Natural killer cell (primary cell): ENCODE measurements at regions not wholly inside any gene's neighbourhood (a gene's known extent, or its start where the extent isn't known, plus 50 kb on each side); places are given as distances from the start of the nearest gene placed in this dataset.

Source experiments
- ATAC-seq, 3 donors: fragments of 150-1000 bp in 2 of 3; fragments of 200-7000 bp in 1 of 3; cut with Tn5 transposase; 1 replicate in 1 of 3; 2 replicates in 2 of 3; pipeline ENCODE4 v1.10.0; 2021; ENCODE audit warnings: mild to moderate bottlenecking in 2 of 3, moderate library complexity in 2 of 3
- DNase-seq, 2 donors: peaks; one replicate each; pipeline versions ENCODE4 v3.0.0 to v3.0.0-alpha.2; 2013 to 2021; ENCODE audit warnings: mixed read lengths in 1 of 2
- H3K27ac ChIP-seq: one replicate; pipeline ENCODE4 v1.5.1; 2013; ENCODE audit warnings: mild to moderate bottlenecking, low read length
- H3K27me3 ChIP-seq: one replicate; pipeline ENCODE4 v1.6.1; 2013; ENCODE audit warnings: low read length; ENCODE audit not compliant: control insufficient read depth, insufficient read depth
- H3K36me3 ChIP-seq: one replicate; pipeline ENCODE4 v1.6.1; 2013; ENCODE audit warnings: low read length; ENCODE audit not compliant: control insufficient read depth, insufficient read depth
- H3K4me1 ChIP-seq: one replicate; pipeline ENCODE4 v1.6.1; 2013; ENCODE audit warnings: low read length; ENCODE audit not compliant: control insufficient read depth, insufficient read depth
- H3K4me3 ChIP-seq: one replicate; pipeline ENCODE4 v1.5.1; 2013; ENCODE audit warnings: low read length
- H3K9me3 ChIP-seq: one replicate; pipeline ENCODE4 v1.6.1; 2013; ENCODE audit warnings: low read length; ENCODE audit not compliant: control insufficient read depth, insufficient read depth
- H3K27ac Mint-ChIP-seq, 2 donors: one replicate each; pipeline ENCODE4 v1.8.0; 2022; ENCODE audit warnings: mild to moderate bottlenecking in 2 of 2, mixed read lengths in 2 of 2, moderate library complexity in 1 of 2
- H3K27me3 Mint-ChIP-seq, 2 donors: one replicate each; pipeline ENCODE4 v1.8.0; 2022; ENCODE audit warnings: low read depth in 2 of 2, mixed read lengths in 2 of 2
- H3K36me3 Mint-ChIP-seq: one replicate; pipeline ENCODE4 v1.8.0; 2022; ENCODE audit warnings: mixed read lengths
- H3K4me1 Mint-ChIP-seq, 2 donors: one replicate each; pipeline ENCODE4 v1.8.0; 2022; ENCODE audit warnings: mixed read lengths in 2 of 2
- H3K4me3 Mint-ChIP-seq: one replicate; pipeline ENCODE4 v1.8.0; 2022; ENCODE audit warnings: mild to moderate bottlenecking, moderate library complexity, mixed read lengths
- H3K9me3 Mint-ChIP-seq, 2 donors: one replicate each; pipeline ENCODE4 v1.8.0; 2022; ENCODE audit warnings: mixed read lengths in 2 of 2
- CTCF ChIP-seq: fragments of 200-600 bp; IDR thresholded peaks from one replicate; pipeline ENCODE4 v1.8.0; 2022; ENCODE audit warnings: antibody characterized with exemption
- WGBS: methylation state at CpG from one replicate; pipeline ENCODE4 v1.1.7; 2013; ENCODE audit warnings: missing lambda C conversion rate; ENCODE audit not compliant: insufficient coverage; 5-methylcytosine and 5-hydroxymethylcytosine counted together
- intact Hi-C: fragments of 100-400 bp; cut with micrococcal nuclease; formaldehyde crosslinking; loops from one replicate; pipeline ENCODE4 v1.14.2; 2022

GRCh38 chr12:107311682-107312081 is 218.3 kb upstream of the CRY1 start:
- 35% methylated on average over 4 of the region's 5 CpGs for WGBS
- no peak overlapping the region for H3K4me3 ChIP-seq
- H3K9me3 ChIP-seq: no peaks in the 10 kb centered on the region
- Mint-ChIP-seq H3K9me3 (no peaks in the 10 kb centered on the region), H3K36me3 (no peaks in the 10 kb centered on the region), H3K27me3 (peaks cover 5 to 10% of the 10 kb centered on the region in 2 donors), H3K27ac (no peak overlapping the region), H3K4me1 (peaks cover 16 to 22% of the 10 kb centered on the region in 2 donors), H3K4me3 (no peak overlapping the region)
- ATAC-seq: no peak
- no peak overlapping the region for H3K27ac ChIP-seq
- H3K4me1 ChIP-seq: peaks cover 11% of the 10 kb centered on the region
- no peaks in the 10 kb centered on the region for H3K36me3 ChIP-seq
- peaks cover 3% of the 10 kb centered on the region for H3K27me3 ChIP-seq
- DNase-seq: no peak
- TF ChIP-seq CTCF: no peak
- intact Hi-C loops: no loop called here

GRCh38 chr12:107317751-107318555 is 224.6 kb upstream of the CRY1 start:
- Histone ChIP-seq H3K27me3 (peaks cover 6% of the 10 kb centered on the region), H3K4me3 (peak overlapping the region; percentile 35), H3K4me1 (peaks cover 43% of the 10 kb centered on the region), H3K27ac (no peak overlapping the region), H3K9me3 (no peaks in the 10 kb centered on the region), H3K36me3 (no peaks in the 10 kb centered on the region)
- WGBS: 5% methylated on average over 57 of the region's 58 CpGs
- Mint-ChIP-seq H3K9me3 (no peaks in the 10 kb centered on the region), H3K36me3 (no peaks in the 10 kb centered on the region), H3K4me1 (peaks cover 36 to 42% of the 10 kb centered on the region in 2 donors), H3K4me3 (peak overlapping the region; percentile 89), H3K27ac (peak overlapping the region; percentile 76 to 81), H3K27me3 (peaks cover 0 to 10% of the 10 kb centered on the region in 2 donors)
- ATAC-seq (peak; percentile 81 to 93 (median 81)), DNase-seq (peak; percentile 77 to 92)
- peak; percentile 19 for TF ChIP-seq CTCF
- intact Hi-C loops: loop anchor here (2.0 to 5.0 kb wide), 3 partner anchors 85 to 361 kb away; partner anchors contain the start of gene TMEM263

GRCh38 chr12:107318556-107318805 is 225.1 kb upstream of the CRY1 start:
- Mint-ChIP-seq H3K36me3 (no peaks in the 10 kb centered on the region), H3K4me3 (peak overlapping the region; percentile 89), H3K27ac (peak overlapping the region in 1 of 2 donors; percentile 81), H3K4me1 (peaks cover 37 to 47% of the 10 kb centered on the region in 2 donors), H3K27me3 (peaks cover 0 to 6% of the 10 kb centered on the region in 2 donors), H3K9me3 (no peaks in the 10 kb centered on the region)
- 0% methylated on average over 19 of the region's 19 CpGs for WGBS
- peak overlapping the region; percentile 35 for H3K4me3 ChIP-seq
- DNase-seq (no peak), ATAC-seq (no peak)
- no peak for TF ChIP-seq CTCF
- no peaks in the 10 kb centered on the region for H3K36me3 ChIP-seq
- H3K4me1 ChIP-seq: peaks cover 43% of the 10 kb centered on the region
- intact Hi-C loops: loop anchor here (2.0 to 5.0 kb wide), 2 partner anchors 140 to 361 kb away; partner anchors contain the start of gene TMEM263
- H3K9me3 ChIP-seq: no peaks in the 10 kb centered on the region
- H3K27me3 ChIP-seq: peaks cover 6% of the 10 kb centered on the region
- no peak overlapping the region for H3K27ac ChIP-seq
